ENCODE measurements at regions not wholly inside any gene's neighbourhood (a gene's known extent, or its start where the extent isn't known, plus 50 kb on each side); places are given as distances from the start of the nearest gene placed in this dataset.

DNA sequence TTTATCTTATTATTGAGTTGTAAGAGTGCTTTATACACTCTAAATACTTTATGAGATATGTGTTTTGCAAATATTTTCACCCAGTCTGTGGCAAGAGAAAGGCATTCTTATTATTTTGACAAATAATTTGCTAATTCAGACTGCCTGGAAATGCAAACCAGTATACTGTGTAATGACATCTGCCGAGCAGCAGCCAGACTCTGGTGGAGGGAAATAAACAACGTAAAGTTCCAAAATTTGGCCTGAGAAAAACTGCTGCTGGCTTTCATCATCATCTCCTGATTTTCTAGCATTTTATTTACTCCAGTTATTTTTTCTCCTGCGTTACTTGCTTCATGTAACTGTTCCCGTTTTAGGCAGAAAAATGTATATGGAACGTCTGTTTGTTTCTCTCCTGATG, 161.6 kb downstream of the RNF152 start:
- POLR2A ChIA-PET: no interaction called here
- CTCF ChIA-PET: no interaction called here

DNA sequence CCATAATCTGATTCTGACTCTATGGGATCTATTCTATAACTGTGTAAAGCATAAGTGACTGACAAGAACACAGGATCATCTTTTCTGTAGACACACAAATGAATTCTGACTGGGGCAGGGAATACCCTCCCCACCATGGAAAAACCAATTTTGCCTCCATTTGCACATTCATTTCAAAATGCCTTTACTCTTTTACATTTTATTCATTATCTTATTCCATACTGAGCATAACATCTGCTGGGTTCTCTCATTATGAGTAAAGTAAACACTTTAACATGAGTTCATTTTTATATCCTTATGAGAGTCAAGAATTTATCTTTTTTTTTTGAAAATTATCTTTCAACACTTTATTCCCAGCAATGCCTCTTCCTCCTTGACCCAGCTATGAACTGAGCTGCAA, 163.5 kb downstream of the RNF152 start:
- POLR2A ChIA-PET: no interaction called here
- CTCF ChIA-PET: no interaction called here

GRCh38 chr18:61727241-61728193, 165.3 kb downstream of the RNF152 start:
- ChIA-PET CTCF (no interaction called here), POLR2A (no interaction called here)

DNA sequence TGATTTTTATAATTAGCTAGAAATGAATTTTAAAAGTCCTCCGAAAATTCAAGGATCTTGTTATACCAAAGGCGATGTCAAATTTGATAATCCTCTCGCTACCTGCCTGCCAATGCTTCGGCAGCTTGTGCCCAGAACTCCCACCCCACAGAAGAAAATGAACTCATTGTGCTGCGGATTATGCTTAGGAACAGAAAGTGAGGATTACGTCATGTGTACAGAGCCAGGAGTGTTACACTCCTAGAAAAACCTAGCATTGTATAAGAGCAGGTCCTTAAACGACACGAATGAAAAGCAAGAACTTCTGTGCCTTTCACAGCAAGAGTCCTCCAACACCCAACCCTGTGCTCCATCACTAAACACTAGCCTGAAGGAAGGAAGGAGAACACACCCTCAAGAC, 168.3 kb downstream of the RNF152 start:
- ChIA-PET CTCF (no interaction called here), POLR2A (no interaction called here)

DNA sequence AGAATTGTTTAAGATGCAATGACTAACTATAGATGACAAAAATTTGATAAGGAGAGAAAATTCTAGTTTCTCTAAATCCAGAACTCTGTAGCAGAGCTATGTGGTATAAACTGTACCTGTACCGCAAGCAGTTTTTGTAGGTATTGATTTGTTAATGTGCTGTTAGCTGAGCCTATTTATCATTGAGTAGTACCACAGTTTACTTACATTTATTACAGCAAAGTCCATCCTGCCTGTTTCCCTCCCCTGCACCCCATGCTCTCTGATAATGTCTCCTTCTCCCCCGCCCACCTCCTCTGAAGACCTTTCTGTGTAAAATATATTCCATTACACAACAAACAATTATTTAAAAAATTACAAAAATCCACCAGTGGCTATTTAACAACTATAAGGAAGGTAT, 170.6 kb downstream of the RNF152 start:
- POLR2A ChIA-PET: no interaction called here
- CTCF ChIA-PET: no interaction called here

DNA sequence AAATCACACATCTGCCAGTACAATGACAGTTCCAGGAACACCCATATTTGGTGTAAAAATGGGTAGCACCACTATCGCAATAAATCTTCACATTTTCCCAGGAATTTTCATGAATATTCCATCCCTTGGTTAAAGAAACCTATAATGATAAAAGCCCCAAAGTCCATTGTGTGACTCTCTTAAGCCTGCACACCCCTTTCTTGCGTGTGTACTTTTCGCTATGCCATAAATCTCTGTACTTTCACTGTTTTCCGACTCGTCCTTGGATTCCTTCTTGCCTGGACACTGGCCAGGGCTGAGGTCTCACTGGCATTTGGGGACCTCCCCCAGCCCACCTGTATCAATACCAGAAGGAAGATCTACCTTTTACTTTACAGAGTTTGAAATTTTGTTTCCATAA, 172.3 kb downstream of the RNF152 start:
- CTCF ChIA-PET: no interaction called here
- POLR2A ChIA-PET: no interaction called here

DNA sequence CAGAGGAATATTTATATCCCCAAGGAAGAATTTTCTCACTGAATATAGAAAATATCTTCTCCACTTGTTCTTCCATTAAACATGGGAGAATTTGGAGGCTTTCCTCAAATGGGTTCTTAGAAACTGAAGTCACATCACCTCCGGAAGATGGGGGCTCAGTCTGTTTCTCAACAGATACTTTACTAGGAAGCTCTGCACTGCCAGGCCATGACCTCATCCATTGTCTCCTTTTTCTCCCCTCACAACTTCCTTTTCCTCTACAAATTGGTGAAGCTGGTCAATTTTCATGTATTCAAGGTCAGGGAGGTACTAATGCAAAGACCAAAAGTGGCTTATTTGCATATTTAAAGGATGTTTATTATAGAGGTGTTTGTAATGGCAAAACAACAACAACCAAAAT, 173.1 kb downstream of the RNF152 start:
- ChIA-PET POLR2A (no interaction called here), CTCF (no interaction called here)

- CTCF ChIA-PET: no interaction called here
These were observed 173.9 kb downstream of the RNF152 start for GRCh38 chr18:61718944-61719343.

GRCh38 chr18:61714421-61714820, 178.4 kb downstream of the RNF152 start:
- ChIA-PET CTCF (no interaction called here), POLR2A (no interaction called here)

More at GRCh38 chr18:61718944-61719343, 173.9 kb downstream of the RNF152 start:
- POLR2A ChIA-PET: no interaction called here

DNA sequence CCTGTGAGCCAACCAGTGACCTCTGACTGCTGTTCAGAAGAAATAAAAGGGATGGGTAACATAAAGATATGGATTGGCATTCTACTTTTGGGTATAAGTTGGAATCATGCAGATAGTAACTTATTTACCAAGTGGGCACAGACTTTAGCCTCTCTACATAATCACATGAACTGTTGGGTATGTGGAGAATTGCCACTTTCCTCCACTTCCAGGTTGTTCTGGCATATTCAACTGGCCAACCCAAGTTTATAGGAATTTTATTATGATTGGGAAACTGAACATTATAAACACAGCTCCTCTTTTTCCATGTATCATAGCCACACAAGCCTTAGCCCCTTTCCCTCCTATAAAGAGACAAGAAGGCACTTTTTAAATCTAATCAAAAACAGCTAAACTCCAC, 179.3 kb downstream of the RNF152 start:
- ChIA-PET POLR2A (no interaction called here), CTCF (no interaction called here)

GRCh38 chr18:61710082-61710620, 182.7 kb downstream of the RNF152 start:
- ChIA-PET POLR2A (no interaction called here), CTCF (interaction anchor here (0.6 kb wide), 1 partner anchor 25 kb away, joined by 4 read pairs; no protein-coding TSS in a partner anchor)

DNA sequence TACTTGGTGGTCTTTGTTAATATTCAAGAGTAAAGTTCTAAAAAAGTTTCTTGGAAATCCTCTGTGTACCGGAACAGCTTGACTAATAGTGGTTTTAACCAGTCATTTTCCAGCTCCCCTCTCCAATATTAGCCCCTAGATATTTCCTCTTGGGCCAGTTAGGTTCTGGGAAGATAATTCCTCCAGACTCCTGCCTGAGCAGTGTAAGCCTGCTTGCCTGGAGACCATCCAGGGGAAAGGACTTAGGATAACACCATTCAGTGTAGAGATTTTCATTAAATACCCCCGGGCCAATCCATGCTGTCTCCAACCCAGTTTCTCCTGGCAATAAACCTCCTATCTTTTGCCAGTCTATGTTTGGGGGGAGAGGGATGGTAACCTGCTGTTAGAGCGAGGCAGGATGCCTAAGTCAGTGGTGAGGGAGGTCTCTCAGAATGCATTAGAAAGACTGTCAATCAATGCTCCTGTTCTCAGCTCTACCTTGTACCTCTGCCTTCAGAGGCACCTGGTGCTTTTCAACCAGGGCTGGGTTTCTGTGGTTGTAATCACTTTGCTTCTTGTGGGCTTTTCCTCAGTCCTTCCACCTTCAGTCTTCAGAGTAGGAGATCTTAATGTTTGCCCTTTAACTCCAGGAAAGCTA, 186.4 kb downstream of the RNF152 start:
- ChIA-PET POLR2A (no interaction called here), CTCF (no interaction called here)

DNA sequence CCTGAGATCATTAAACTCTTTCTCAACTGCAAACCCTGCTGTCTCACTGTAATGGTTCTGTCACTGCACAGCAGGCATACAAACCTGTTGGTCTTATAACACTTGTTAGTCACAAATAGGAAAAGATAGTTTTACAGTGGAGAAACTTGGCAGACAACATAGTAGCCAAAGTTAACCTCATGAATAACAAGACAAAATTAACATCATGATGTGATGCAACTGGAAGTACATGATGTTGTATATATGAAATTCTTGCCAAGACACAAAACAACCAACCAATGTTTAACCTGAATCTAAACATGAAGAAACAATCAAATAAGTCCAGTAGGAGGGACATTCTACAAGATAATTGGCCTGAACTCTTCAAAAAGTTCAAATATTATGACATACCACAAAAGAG, 189.3 kb downstream of the RNF152 start:
- ChIA-PET CTCF (no interaction called here), POLR2A (no interaction called here)

GRCh38 chr18:61702007-61702406, 190.8 kb downstream of the RNF152 start:
- CTCF ChIA-PET: no interaction called here
- POLR2A ChIA-PET: no interaction called here

DNA sequence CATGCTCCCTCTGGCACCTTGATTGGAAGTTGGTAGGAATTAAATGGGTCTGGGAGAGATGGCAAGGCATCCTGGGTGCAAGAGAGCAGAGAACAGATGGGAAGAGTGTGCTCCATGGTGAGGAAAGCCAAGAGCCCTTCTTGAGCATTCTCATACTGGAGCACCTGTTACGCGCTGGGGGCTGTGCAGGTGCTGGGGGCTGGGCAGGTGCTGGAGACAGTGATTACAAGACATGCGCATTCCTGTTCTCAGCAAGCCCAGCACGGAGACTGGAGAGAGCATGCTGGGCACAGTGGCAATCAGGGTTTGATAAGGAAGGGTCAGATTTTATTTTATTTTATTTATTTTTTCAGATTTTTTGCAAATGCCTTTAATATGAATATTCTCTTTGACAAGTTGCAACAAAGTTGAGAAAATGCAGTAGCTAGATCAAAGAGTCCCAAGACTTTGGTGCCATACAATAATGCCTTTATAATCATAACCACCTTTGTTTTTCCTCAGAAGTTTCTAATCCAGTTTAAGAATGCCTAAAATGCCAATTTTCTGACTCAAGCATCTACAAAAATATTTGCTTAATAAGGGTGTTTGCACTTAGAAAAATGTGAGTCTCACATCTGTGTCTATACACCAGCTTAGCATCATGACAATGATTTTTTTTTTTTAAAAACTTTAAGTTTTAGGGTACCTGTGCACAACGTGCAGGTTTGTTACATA, 193.3 kb downstream of the RNF152 start:
- CTCF ChIA-PET: no interaction called here
- POLR2A ChIA-PET: no interaction called here

GRCh38 chr18:61697306-61697909, 195.4 kb downstream of the RNF152 start:
- POLR2A ChIA-PET: no interaction called here
- CTCF ChIA-PET: no interaction called here

DNA sequence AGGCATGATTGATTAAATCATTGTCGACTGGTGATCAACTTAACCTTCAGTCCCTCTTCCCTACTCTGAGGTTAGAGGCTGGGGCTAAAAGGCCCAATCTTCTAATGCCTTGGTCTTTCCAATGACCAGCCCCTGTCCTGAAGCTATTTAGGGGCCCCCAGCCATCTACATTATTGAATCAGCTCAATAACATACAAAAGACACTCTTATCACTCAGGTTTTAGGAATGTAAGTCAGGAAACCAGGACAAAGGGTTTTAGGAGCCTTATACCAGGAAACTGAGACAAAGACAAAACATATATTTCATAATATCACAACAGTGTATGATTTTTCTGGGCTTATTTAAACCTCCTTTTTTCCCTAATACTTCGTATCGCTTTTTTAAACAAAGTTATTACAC, 198.6 kb downstream of the RNF152 start:
- ChIA-PET POLR2A (no interaction called here), CTCF (no interaction called here)

GRCh38 chr18:61690418-61691138, 202.2 kb downstream of the RNF152 start:
- POLR2A ChIA-PET: no interaction called here
- CTCF ChIA-PET: no interaction called here

DNA sequence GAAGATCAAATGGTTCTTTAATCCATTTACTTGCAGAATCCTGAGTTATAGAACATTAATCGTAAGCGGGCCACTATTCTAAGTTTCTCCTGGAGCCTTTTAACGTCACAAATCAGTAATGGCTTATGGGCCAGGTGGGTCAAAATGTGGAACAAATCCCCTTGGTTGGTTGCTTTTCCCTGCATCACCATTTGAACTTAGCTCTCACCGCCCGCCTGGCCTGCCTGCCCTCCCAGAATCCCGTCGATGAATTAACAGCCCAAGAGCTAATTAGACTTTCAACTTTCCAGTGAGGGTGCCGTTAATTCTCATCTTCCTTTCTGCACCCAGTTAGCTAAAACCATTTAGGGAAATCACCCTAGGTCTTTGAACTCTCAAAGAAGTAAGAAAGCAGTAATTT, 205.5 kb downstream of the RNF152 start:
- POLR2A ChIA-PET: no interaction called here

GRCh38 chr18:61683856-61684255, 209.0 kb downstream of the RNF152 start:
- CTCF ChIA-PET: no interaction called here

More for the DNA sequence above, 205.5 kb downstream of the RNF152 start:
- CTCF ChIA-PET: interaction anchor here (0.5 kb wide), 1 partner anchor 194 kb away, joined by 4 read pairs; no protein-coding TSS in a partner anchor

More at GRCh38 chr18:61683856-61684255, 209.0 kb downstream of the RNF152 start:
- POLR2A ChIA-PET: no interaction called here

Measured in activated CD8-positive, alpha-beta memory T cell treated with anti-CD3 and anti-CD28 coated beads for 36 hours (primary cell).